Hepatocyte (in vitro differentiated cells): ENCODE measurements at regions not wholly inside any gene's neighbourhood (a gene's known extent, or its start where the extent isn't known, plus 50 kb on each side); places are given as distances from the start of the nearest gene placed in this dataset.

ENCODE experiments used
- DNase-seq: peaks from one replicate; pipeline ENCODE4 v3.0.0-alpha.2; 2016; ENCODE audit warnings: low spot score
- H2AFZ ChIP-seq: fragments of 200-600 bp; sonication (generic); 2 replicates; pipeline ENCODE4 v1.6.0; 2016; ENCODE audit warnings: antibody characterized with exemption, mild to moderate bottlenecking
- H3K27ac ChIP-seq: fragments of 200-600 bp; sonication (generic); 2 replicates; pipeline ENCODE4 v1.5.1; 2016; ENCODE audit warnings: mild to moderate bottlenecking
- H3K27me3 ChIP-seq: fragments of 200-600 bp; sonication (generic); 2 replicates; pipeline ENCODE4 v1.6.1; 2016
- H3K36me3 ChIP-seq: fragments of 200-600 bp; sonication (generic); replicated peaks from 2 replicates; pipeline ENCODE4 v1.5.1; 2016; ENCODE audit warnings: low read depth; ENCODE audit not compliant: insufficient read depth
- H3K4me1 ChIP-seq: fragments of 200-600 bp; sonication (generic); 2 replicates; pipeline ENCODE4 v1.5.1; 2016; ENCODE audit warnings: mild to moderate bottlenecking, moderate library complexity; ENCODE audit not compliant: insufficient read depth
- H3K4me2 ChIP-seq: fragments of 200-600 bp; sonication (generic); 2 replicates; pipeline ENCODE4 v1.6.0; 2016
- H3K4me3 ChIP-seq: fragments of 200-600 bp; sonication (generic); 2 replicates; pipeline ENCODE4 v1.5.1; 2016; ENCODE audit warnings: mild to moderate bottlenecking
- H3K79me2 ChIP-seq: fragments of 200-600 bp; sonication (generic); 2 replicates; pipeline ENCODE4 v1.6.0; 2017; ENCODE audit warnings: mild to moderate bottlenecking
- H3K9me2 ChIP-seq: fragments of 200-600 bp; sonication (generic); replicated peaks from 2 replicates; pipeline ENCODE4 v1.6.0; 2017; ENCODE audit warnings: mild to moderate bottlenecking; ENCODE audit not compliant: insufficient read depth
- H3K9me3 ChIP-seq: fragments of 200-600 bp; sonication (generic); 2 replicates; pipeline ENCODE4 v1.5.1; 2016; ENCODE audit warnings: low read depth, mild to moderate bottlenecking
- H4K20me1 ChIP-seq: fragments of 200-600 bp; sonication (generic); 2 replicates; pipeline ENCODE4 v1.6.0; 2016; ENCODE audit warnings: mild to moderate bottlenecking; ENCODE audit not compliant: insufficient read depth, poor library complexity, severe bottlenecking
- CTCF ChIP-seq: fragments of 200-600 bp; sonication (generic); IDR thresholded peaks from 2 replicates; pipeline ENCODE4 v1.5.1; 2016; ENCODE audit warnings: antibody characterized with exemption, mild to moderate bottlenecking; ENCODE audit not compliant: poor library complexity
- EZH2 ChIP-seq: fragments of 200-600 bp; sonication (generic); IDR thresholded peaks from 2 replicates; pipeline ENCODE4 v1.6.1; 2016; ENCODE audit warnings: antibody characterized with exemption, mild to moderate bottlenecking, borderline replicate concordance
- EZH2phosphoT487 ChIP-seq: fragments of 200-600 bp; sonication (generic); IDR thresholded peaks from one replicate; pipeline ENCODE4 v1.6.1; 2018; ENCODE audit warnings: antibody characterized with exemption, mild to moderate bottlenecking, low read depth, moderate library complexity; ENCODE audit not compliant: unreplicated experiment, severe bottlenecking
- WGBS: methylation state at CpG from one replicate; pipeline ENCODE4 v1.1.6; 2016; ENCODE audit warnings: low lambda C conversion rate; ENCODE audit errors: missing lambda C conversion rate; 5-methylcytosine and 5-hydroxymethylcytosine counted together

- no peaks in the 10 kb centered on the region for H3K79me2 ChIP-seq
- no peak overlapping the region for H3K4me2 ChIP-seq
Observed at GRCh38 chr21:29430030-29430429, 131.3 kb downstream of the BACH1 start.

GRCh38 chr21:29430576-29430975 lies 131.9 kb downstream of the BACH1 start:
- Histone ChIP-seq H3K9me3 (no peaks in the 10 kb centered on the region), H3K4me1 (no peaks in the 10 kb centered on the region), H3K79me2 (no peaks in the 10 kb centered on the region), H2AFZ (no peak overlapping the region), H3K4me2 (no peak overlapping the region), H3K27me3 (no peaks in the 10 kb centered on the region), H3K9me2 (no peaks in the 10 kb centered on the region), H3K36me3 (no peaks in the 10 kb centered on the region), H3K27ac (no peak overlapping the region), H3K4me3 (no peak overlapping the region), H4K20me1 (no peaks in the 10 kb centered on the region)
- DNase-seq: no peak
- TF ChIP-seq EZH2: no peak
- TF ChIP-seq CTCF: no peak
- no peak for TF ChIP-seq EZH2phosphoT487
- WGBS: 75% methylated on average over 7 of the region's 7 CpGs

More at GRCh38 chr21:29430030-29430429, 131.3 kb downstream of the BACH1 start:
- no peaks in the 10 kb centered on the region for H3K27me3 ChIP-seq
- H2AFZ ChIP-seq: no peak overlapping the region
- WGBS: 93% methylated on average over 4 of the region's 4 CpGs
- no peak overlapping the region for H3K27ac ChIP-seq
- no peak for DNase-seq
- H3K4me1 ChIP-seq: no peaks in the 10 kb centered on the region
- no peak overlapping the region for H3K4me3 ChIP-seq
- no peaks in the 10 kb centered on the region for H3K9me3 ChIP-seq
- no peaks in the 10 kb centered on the region for H4K20me1 ChIP-seq
- no peaks in the 10 kb centered on the region for H3K9me2 ChIP-seq
- no peak for TF ChIP-seq EZH2
- no peak for TF ChIP-seq EZH2phosphoT487
- H3K36me3 ChIP-seq: no peaks in the 10 kb centered on the region

- Histone ChIP-seq H3K27ac (no peak overlapping the region), H3K4me2 (no peak overlapping the region), H4K20me1 (no peaks in the 10 kb centered on the region), H3K36me3 (no peaks in the 10 kb centered on the region), H3K27me3 (no peaks in the 10 kb centered on the region), H3K79me2 (no peaks in the 10 kb centered on the region), H3K4me3 (no peak overlapping the region), H2AFZ (no peak overlapping the region), H3K9me3 (no peaks in the 10 kb centered on the region), H3K4me1 (no peaks in the 10 kb centered on the region), H3K9me2 (no peaks in the 10 kb centered on the region)
- 48% methylated on average over 1 of the region's 1 CpG for WGBS
- TF ChIP-seq EZH2 (no peak), CTCF (no peak), EZH2phosphoT487 (no peak)
- DNase-seq: no peak
Observed at GRCh38 chr21:29431178-29431577, 132.5 kb downstream of the BACH1 start.

- Histone ChIP-seq H3K4me1 (no peaks in the 10 kb centered on the region), H3K9me3 (no peaks in the 10 kb centered on the region), H3K27ac (no peak overlapping the region), H3K4me2 (no peak overlapping the region), H4K20me1 (no peaks in the 10 kb centered on the region), H3K4me3 (no peak overlapping the region), H3K36me3 (no peaks in the 10 kb centered on the region), H3K27me3 (no peaks in the 10 kb centered on the region), H3K9me2 (no peaks in the 10 kb centered on the region), H3K79me2 (no peaks in the 10 kb centered on the region), H2AFZ (no peak overlapping the region)
- DNase-seq: no peak
- TF ChIP-seq EZH2 (no peak), CTCF (no peak), EZH2phosphoT487 (no peak)
- WGBS: 90% methylated on average over 5 of the region's 5 CpGs
Observed at GRCh38 chr21:29431680-29432079, 133.0 kb downstream of the BACH1 start.
